Prostate gland (tissue), 2 donors: ENCODE measurements at regions not wholly inside any gene's neighbourhood (a gene's known extent, or its start where the extent isn't known, plus 50 kb on each side); places are given as distances from the start of the nearest gene placed in this dataset.

ENCODE experiments used
- DNase-seq: peaks from one replicate; pipeline ENCODE4 v3.0.0-alpha.2; 2019; ENCODE audit warnings: low spot score
- H3K27ac ChIP-seq, 2 donors: fragments of 200-600 bp; sonication (generic); 2 replicates each; pipeline ENCODE4 v1.5.1; 2017 to 2019
- H3K27me3 ChIP-seq: fragments of 200-600 bp; sonication (generic); replicated peaks from 2 replicates; pipeline ENCODE4 v1.5.1; 2019; ENCODE audit not compliant: insufficient read depth
- H3K36me3 ChIP-seq, 2 donors: fragments of 200-600 bp; sonication (generic); 1 replicate in 1 of 2; 2 replicates in 1 of 2; pipeline versions ENCODE4 v1.5.1 to v1.8.1; 2017 to 2019
- H3K4me1 ChIP-seq: fragments of 200-600 bp; sonication (generic); replicated peaks from 2 replicates; pipeline ENCODE4 v1.5.1; 2019
- H3K4me3 ChIP-seq, 2 donors: fragments of 200-600 bp; sonication (generic); 2 replicates each; pipeline ENCODE4 v1.5.1; 2017 to 2019
- H3K9me3 ChIP-seq: fragments of 200-600 bp; sonication (generic); 2 replicates; pipeline ENCODE4 v1.5.1; 2017
- POLR2A ChIP-seq: fragments of 450-650 bp; IDR thresholded peaks from one replicate; pipeline ENCODE4 v1.6.1; 2016; ENCODE audit warnings: antibody characterized with exemption, mild to moderate bottlenecking
- POLR2AphosphoS5 ChIP-seq: sonication (generic); formaldehyde crosslinking; IDR thresholded peaks from one replicate; pipeline ENCODE4 v1.6.1; 2017; ENCODE audit warnings: antibody characterized with exemption
- WGBS: methylation state at CpG from one replicate; pipeline ENCODE4 v1.1.5; 2018; 5-methylcytosine and 5-hydroxymethylcytosine counted together
- intact Hi-C: fragments of 100-400 bp; cut with DNase I; formaldehyde crosslinking; loops from one replicate; pipeline ENCODE4 v1.14.2; 2022
- TF ChIP-seq, protein P1 (sequence below), 4 experiments: fragments of 200-600 bp in 2 of 4; fragments of 450-650 bp in 2 of 4; sonication (generic) in 2 of 4; IDR thresholded peaks; 1 replicate in 3 of 4; 2 replicates in 1 of 4; pipeline ENCODE4 v1.5.1; 2016 to 2019; ENCODE audit warnings: antibody characterized with exemption in 4 of 4, mild to moderate bottlenecking in 2 of 4, moderate library complexity in 2 of 4

DNA sequence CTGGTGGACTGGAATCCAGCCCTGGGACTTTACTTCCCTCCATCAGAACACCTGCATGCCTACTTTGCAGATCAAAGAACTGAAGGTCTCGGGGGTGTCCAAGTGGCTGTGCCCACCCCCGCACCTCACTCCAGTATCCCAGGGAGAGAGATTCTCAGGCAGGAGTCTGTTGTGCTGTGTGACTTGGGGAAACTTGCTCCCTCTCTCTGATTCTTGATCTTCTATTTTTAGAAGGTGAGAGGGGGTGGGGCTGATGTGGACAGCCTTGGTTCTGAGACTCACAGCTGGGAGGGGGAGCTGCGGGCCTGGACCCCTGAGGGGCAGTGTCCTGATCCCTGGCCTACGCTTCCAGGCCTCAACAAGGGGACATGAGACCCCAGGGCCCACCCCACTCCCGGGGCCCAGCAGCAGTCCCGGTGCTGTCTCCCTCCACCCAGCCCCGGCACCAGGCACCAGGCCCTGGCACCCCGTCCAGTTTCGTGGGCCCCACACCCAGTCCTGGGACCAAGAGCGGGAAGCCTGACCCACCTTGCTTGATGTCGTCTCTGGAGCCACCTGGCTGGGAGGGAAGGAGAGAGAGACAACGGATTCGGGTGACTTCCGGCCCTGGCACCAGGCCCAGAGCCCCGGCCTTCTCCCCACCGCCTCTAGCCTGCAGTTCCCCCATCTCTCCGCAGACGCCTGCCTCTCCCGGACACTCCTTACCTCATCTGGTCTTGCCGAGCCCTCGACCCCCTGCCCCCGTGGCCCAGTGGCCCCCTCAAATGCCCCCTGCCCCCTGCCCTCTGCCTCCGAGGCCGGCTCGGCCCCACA is 74.0 kb upstream of the SPTLC1 start:
- Histone ChIP-seq H3K36me3 (no peaks in the 10 kb centered on the region), H3K27me3 (no peaks in the 10 kb centered on the region), H3K4me1 (no peaks in the 10 kb centered on the region), H3K4me3 (no peak overlapping the region), H3K9me3 (no peaks in the 10 kb centered on the region), H3K27ac (no peak overlapping the region)
- WGBS = 57% methylated on average over 24 of the region's 25 CpGs
- DNase-seq = no peak
- TF ChIP-seq, protein P1, sequence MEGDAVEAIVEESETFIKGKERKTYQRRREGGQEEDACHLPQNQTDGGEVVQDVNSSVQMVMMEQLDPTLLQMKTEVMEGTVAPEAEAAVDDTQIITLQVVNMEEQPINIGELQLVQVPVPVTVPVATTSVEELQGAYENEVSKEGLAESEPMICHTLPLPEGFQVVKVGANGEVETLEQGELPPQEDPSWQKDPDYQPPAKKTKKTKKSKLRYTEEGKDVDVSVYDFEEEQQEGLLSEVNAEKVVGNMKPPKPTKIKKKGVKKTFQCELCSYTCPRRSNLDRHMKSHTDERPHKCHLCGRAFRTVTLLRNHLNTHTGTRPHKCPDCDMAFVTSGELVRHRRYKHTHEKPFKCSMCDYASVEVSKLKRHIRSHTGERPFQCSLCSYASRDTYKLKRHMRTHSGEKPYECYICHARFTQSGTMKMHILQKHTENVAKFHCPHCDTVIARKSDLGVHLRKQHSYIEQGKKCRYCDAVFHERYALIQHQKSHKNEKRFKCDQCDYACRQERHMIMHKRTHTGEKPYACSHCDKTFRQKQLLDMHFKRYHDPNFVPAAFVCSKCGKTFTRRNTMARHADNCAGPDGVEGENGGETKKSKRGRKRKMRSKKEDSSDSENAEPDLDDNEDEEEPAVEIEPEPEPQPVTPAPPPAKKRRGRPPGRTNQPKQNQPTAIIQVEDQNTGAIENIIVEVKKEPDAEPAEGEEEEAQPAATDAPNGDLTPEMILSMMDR (IDR thresholded peaks at IDR 0.05) = no peak
- intact Hi-C loops = no loop called here

DNA sequence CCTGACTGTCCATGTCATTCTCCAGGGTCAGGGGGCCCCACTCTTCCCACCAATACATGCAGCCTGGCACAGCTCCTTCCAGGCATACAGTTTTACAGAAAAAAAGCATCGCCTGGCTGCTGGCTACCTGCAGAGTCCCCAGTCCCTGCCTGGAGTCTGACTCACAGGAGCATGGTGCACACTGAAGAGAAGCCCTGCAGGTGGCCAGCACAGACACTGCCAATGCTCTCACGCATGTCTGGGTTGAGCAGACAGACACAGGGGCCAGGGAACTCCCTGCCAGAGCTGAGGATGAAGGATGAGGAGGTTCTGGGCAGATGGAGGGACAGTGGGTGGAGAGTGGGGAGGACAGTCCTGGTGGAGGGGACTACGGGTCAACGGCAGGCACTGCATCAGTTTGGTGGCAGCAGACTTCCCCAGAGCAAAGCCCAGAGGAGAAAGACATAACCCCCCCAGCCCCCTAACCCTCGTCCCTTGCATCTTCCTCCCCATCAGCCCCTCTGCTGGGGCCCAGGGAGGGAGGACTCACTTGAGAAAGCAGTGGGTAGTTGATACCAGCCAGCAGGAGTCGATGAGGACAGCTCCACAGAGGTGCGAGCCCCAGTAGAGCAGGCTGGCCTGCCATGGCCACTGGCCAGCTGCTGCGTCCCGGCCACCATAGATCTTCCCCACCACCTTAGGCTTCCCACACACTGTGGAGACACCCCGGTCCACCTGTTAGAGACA is 72.9 kb upstream of the SPTLC1 start:
- WGBS = 81% methylated on average over 10 of the region's 10 CpGs
- intact Hi-C loops = no loop called here
- no peak overlapping the region for H3K4me3 ChIP-seq

DNA sequence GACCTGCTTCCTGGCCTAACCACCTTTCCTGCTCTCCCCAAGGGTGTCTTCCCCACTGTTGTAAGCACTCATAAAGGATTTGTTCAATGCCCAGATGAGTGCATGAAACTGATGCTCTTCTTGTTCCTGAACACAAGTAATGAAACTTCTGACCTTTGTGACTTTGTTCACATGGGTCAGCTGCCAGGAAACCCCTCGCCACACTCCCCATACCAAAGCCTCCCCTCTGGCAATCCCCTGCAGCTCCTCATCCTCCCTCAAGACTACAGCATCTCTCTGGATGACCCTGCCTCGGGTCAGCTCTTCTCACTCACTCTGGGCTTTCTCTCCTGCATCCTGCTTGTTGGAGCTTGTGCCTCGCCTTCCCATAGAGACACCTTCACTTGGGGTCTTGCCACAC is 72.2 kb upstream of the SPTLC1 start:
- Histone ChIP-seq H3K4me1 (no peaks in the 10 kb centered on the region), H3K9me3 (no peaks in the 10 kb centered on the region), H3K27me3 (no peaks in the 10 kb centered on the region), H3K4me3 (no peak overlapping the region), H3K27ac (no peak overlapping the region), H3K36me3 (no peaks in the 10 kb centered on the region)
- no peak for DNase-seq
- no peak for TF ChIP-seq POLR2A
- TF ChIP-seq, protein P1 (IDR thresholded peaks at IDR 0.05) = no peak
- no peak for TF ChIP-seq POLR2AphosphoS5
- intact Hi-C loops = no loop called here
- 90% methylated on average over 3 of the region's 3 CpGs for WGBS

More for the DNA sequence above, 72.9 kb upstream of the SPTLC1 start:
- no peak for DNase-seq
- H3K9me3 ChIP-seq = no peaks in the 10 kb centered on the region
- TF ChIP-seq POLR2AphosphoS5 = no peak
- no peak for TF ChIP-seq POLR2A
- TF ChIP-seq, protein P1 (IDR thresholded peaks at IDR 0.05) = no peak
- H3K4me1 ChIP-seq = no peaks in the 10 kb centered on the region
- no peaks in the 10 kb centered on the region for H3K27me3 ChIP-seq
- no peaks in the 10 kb centered on the region for H3K36me3 ChIP-seq
- H3K27ac ChIP-seq = no peak overlapping the region

DNA sequence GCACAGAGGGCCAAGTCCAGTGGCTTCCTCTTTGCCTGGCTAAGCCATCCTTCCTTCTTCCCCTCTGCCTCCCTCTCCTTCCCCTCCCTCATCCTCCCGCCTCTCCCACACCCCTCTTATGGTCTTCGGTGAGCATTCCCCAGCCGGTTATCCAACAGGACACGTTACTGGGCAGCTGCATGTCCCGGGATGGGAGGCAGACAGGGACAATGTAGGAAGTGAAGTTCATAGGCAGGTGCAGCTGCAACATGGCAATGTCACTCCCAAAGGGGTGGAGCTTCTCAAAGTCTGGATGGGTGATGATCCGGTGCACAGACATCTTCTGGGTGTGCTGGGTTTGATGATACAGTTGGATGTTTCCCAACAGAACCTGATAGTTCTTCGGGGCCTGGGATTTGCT is 71.4 kb upstream of the SPTLC1 start:
- no peaks in the 10 kb centered on the region for H3K4me1 ChIP-seq
- intact Hi-C loops = no loop called here
- no peaks in the 10 kb centered on the region for H3K27me3 ChIP-seq
- H3K36me3 ChIP-seq = no peaks in the 10 kb centered on the region
- WGBS = 67% methylated on average over 7 of the region's 7 CpGs
- no peaks in the 10 kb centered on the region for H3K9me3 ChIP-seq
- no peak overlapping the region for H3K4me3 ChIP-seq
- H3K27ac ChIP-seq = no peak overlapping the region
- TF ChIP-seq POLR2A (no peak), POLR2AphosphoS5 (no peak)
- TF ChIP-seq, protein P1 (IDR thresholded peaks at IDR 0.05) = no peak
- DNase-seq = no peak

DNA sequence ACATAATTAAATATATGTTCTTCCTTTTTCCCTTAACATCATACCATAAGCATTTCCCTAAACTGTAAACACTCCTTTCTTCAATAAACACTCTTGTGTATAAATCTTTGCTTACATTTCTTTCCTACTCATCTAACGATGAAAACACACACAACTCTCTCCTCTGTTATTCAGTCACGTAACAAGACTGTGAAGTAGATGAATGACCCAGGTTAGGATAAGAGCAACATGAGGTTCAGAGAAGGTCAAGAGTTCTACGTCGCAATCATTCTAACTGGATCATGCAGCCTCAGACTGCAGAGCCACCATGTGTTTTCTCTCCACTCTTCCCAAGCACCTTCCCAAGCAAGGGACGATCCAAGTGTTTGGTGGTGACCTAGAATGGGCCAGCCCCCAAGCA is 70.5 kb upstream of the SPTLC1 start:
- Histone ChIP-seq H3K27ac (no peak overlapping the region), H3K4me1 (no peaks in the 10 kb centered on the region), H3K36me3 (no peaks in the 10 kb centered on the region), H3K9me3 (no peaks in the 10 kb centered on the region), H3K27me3 (no peaks in the 10 kb centered on the region), H3K4me3 (no peak overlapping the region)
- no peak for DNase-seq
- 95% methylated on average over 5 of the region's 5 CpGs for WGBS
- intact Hi-C loops = no loop called here
- TF ChIP-seq POLR2AphosphoS5 (no peak), POLR2A (no peak)
- TF ChIP-seq, protein P1 (IDR thresholded peaks at IDR 0.05) = no peak
